Uterus (tissue), 3 donors: ENCODE measurements at regions not wholly inside any gene's neighbourhood (a gene's known extent, or its start where the extent isn't known, plus 50 kb on each side); places are given as distances from the start of the nearest gene placed in this dataset.
"Not testable (repeated sequence)": the region's sequence is repeated elsewhere in the genome, so short reads cannot be mapped to it uniquely, and the experiment has no call there.

ENCODE experiments used
- DNase-seq, 2 donors: peaks; one replicate each; pipeline ENCODE4 v3.0.0-alpha.2; 2019 to 2020
- H3K27ac ChIP-seq, 2 donors: fragments of 200-600 bp; sonication (generic); 1 replicate in 1 of 2; 2 replicates in 1 of 2; pipeline ENCODE4 v1.5.1; 2016 to 2018
- H3K27me3 ChIP-seq, 2 donors: fragments of 200-600 bp; sonication (generic); one replicate each; pipeline ENCODE4 v1.5.1; 2018 to 2019; ENCODE audit warnings: control low read depth in 1 of 2
- H3K36me3 ChIP-seq, 2 donors: fragments of 200-600 bp; sonication (generic); one replicate each; pipeline ENCODE4 v1.5.1; 2019; ENCODE audit warnings: control low read depth in 1 of 2
- H3K4me1 ChIP-seq, 2 donors: fragments of 200-600 bp; sonication (generic); one replicate each; pipeline ENCODE4 v1.5.1; 2018 to 2019; ENCODE audit warnings: control low read depth in 1 of 2
- H3K4me3 ChIP-seq, 2 donors: fragments of 200-600 bp; sonication (generic); 1 replicate in 1 of 2; 2 replicates in 1 of 2; pipeline ENCODE4 v1.5.1; 2018 to 2019; ENCODE audit warnings: mild to moderate bottlenecking in 1 of 2
- H3K9me3 ChIP-seq, 2 donors: fragments of 200-600 bp; sonication (generic); one replicate each; pipeline ENCODE4 v1.5.1; 2019; ENCODE audit warnings: control low read depth in 1 of 2
- POLR2A ChIP-seq, 2 donors: fragments of 450-650 bp; IDR thresholded peaks; one replicate each; pipeline ENCODE4 v1.6.1; 2016; ENCODE audit warnings: antibody characterized with exemption in 2 of 2, mild to moderate bottlenecking in 1 of 2, moderate library complexity in 1 of 2
- intact Hi-C: fragments of 100-400 bp; cut with DNase I; formaldehyde crosslinking; loops from one replicate; pipeline ENCODE4 v1.15.1; 2023; ENCODE audit warnings: low total_unique reads
- TF ChIP-seq, protein P1 (sequence below), 4 experiments: fragments of 200-600 bp in 2 of 4; fragments of 450-650 bp in 2 of 4; sonication (generic) in 2 of 4; IDR thresholded peaks; one replicate each; pipeline ENCODE4 v1.5.1; 2016 to 2019; ENCODE audit warnings: antibody characterized with exemption in 4 of 4, mild to moderate bottlenecking in 2 of 4, moderate library complexity in 1 of 4
- donor health status: DM: yes; HTN: yes; CAD: no.

DNA sequence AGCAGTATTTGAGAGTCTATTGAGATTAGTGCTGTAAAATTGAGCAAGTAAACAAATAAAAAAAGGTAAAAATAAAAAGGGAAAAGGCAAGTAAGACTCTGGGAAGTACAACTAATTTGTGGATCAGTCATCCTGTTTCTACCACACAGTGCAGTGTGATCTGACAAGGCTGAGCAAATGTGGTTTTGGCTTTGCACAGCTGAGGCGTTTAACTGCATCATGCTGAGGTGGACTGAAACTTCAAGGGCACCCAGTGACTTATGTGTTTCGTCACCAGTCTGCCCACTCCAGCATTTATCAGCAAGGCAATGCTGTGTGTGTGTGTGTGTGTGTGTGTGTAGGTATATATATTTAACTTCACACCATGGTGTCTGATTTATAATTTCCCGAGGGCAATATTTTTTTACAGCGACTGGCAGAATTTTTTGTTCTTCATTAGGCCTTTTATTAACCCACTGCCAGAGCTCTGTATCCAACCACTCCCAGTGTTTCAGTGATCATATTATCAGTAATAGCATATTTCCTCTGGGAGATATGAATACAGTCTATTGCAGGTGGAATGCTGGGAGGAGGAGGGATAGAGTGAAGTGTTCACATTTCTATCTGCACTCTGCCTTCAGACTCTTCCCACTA lies 131.5 kb upstream of the SATB1 start:
- Histone ChIP-seq H3K4me1 (no peaks in the 10 kb centered on the region), H3K27me3 (no peaks in the 10 kb centered on the region), H3K36me3 (no peaks in the 10 kb centered on the region), H3K27ac (no peak overlapping the region), H3K9me3 (no peaks in the 10 kb centered on the region), H3K4me3 (no peak overlapping the region)
- no peak for DNase-seq
- TF ChIP-seq, protein P1, sequence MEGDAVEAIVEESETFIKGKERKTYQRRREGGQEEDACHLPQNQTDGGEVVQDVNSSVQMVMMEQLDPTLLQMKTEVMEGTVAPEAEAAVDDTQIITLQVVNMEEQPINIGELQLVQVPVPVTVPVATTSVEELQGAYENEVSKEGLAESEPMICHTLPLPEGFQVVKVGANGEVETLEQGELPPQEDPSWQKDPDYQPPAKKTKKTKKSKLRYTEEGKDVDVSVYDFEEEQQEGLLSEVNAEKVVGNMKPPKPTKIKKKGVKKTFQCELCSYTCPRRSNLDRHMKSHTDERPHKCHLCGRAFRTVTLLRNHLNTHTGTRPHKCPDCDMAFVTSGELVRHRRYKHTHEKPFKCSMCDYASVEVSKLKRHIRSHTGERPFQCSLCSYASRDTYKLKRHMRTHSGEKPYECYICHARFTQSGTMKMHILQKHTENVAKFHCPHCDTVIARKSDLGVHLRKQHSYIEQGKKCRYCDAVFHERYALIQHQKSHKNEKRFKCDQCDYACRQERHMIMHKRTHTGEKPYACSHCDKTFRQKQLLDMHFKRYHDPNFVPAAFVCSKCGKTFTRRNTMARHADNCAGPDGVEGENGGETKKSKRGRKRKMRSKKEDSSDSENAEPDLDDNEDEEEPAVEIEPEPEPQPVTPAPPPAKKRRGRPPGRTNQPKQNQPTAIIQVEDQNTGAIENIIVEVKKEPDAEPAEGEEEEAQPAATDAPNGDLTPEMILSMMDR (IDR thresholded peaks at IDR 0.05): no peak
- TF ChIP-seq POLR2A (IDR thresholded peaks at IDR 0.05): no peak
- intact Hi-C loops: no loop called here

DNA sequence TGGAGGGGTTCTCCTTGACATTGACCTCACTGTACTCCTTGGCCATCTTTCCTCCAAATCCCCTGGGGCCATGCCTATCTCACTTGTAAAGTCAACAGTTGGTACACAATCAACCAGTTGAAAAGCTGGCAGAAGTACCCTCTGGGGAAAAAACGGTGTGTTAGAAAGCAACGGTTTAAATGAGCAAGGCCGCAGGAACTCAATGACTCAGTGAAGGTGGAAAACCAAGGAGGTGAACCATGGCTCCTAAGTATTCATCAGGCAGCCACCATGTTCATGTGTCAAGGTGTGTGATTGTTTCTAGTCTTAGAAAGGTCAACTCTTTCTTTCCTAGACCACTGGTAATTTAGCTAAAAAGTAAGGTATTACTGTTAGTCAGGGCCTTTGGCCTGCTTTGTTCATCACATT lies 130.9 kb upstream of the SATB1 start:
- DNase-seq: no peak
- no peaks in the 10 kb centered on the region for H3K9me3 ChIP-seq
- H3K27me3 ChIP-seq: no peaks in the 10 kb centered on the region
- H3K4me1 ChIP-seq: no peaks in the 10 kb centered on the region
- TF ChIP-seq, protein P1 (IDR thresholded peaks at IDR 0.05): no peak
- TF ChIP-seq POLR2A (IDR thresholded peaks at IDR 0.05): no peak
- H3K36me3 ChIP-seq: no peaks in the 10 kb centered on the region
- H3K27ac ChIP-seq: no peak overlapping the region
- intact Hi-C loops: no loop called here
- no peak overlapping the region for H3K4me3 ChIP-seq

DNA sequence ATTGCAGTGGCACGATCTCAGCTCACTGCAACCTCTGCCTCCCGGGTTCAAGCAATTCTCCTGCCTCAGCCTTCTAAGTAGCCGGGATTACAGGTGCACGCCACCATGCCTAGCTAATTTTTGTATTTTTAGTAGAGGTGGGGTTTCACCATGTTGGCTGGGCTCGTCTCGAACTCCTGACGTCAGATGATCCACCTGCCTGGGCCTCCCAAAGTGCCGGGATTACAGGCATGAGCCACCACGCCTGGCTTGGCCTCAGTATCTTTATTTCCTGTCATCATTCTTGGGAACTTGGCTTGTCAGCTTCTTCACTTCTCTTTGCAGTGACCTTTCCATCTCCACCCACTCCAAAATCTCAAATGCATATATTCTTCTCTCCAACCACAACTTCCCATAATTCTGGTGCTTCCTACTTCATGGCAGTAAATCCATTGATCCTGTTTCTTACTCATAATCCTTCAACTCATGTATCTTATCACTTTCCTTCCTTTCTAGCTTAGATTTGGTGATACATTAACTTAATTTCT lies 127.5 kb upstream of the SATB1 start:
- H3K27me3 ChIP-seq, H3K27ac ChIP-seq, H3K36me3 ChIP-seq, H3K4me1 ChIP-seq, intact Hi-C loops, H3K9me3 ChIP-seq, DNase-seq, H3K4me3 ChIP-seq: not testable (repeated sequence)

DNA sequence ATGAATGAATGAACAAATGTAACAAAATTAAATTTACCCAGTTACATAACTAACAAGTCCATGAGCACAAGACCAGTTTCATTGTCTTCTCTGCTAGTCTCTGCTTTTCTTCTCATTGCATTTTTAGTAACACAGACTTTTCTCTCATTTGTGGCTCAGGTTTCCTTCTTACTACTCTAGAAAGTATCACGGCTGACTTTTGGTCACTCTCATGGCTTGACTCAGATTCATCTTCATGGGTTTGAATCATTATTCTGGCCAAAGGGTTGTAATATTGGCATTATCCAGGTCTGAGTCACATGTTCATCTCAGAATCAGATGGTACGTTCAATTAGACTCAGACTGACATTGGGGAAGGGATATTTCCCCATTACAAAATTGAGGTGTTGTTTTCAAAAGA lies 121.5 kb upstream of the SATB1 start:
- intact Hi-C loops: no loop called here
- TF ChIP-seq, protein P1 (IDR thresholded peaks at IDR 0.05): no peak
- TF ChIP-seq POLR2A (IDR thresholded peaks at IDR 0.05): no peak
- Histone ChIP-seq H3K27me3 (no peaks in the 10 kb centered on the region), H3K36me3 (no peaks in the 10 kb centered on the region), H3K27ac (no peak overlapping the region), H3K9me3 (no peaks in the 10 kb centered on the region), H3K4me3 (no peak overlapping the region), H3K4me1 (no peaks in the 10 kb centered on the region)
- no peak for DNase-seq

DNA sequence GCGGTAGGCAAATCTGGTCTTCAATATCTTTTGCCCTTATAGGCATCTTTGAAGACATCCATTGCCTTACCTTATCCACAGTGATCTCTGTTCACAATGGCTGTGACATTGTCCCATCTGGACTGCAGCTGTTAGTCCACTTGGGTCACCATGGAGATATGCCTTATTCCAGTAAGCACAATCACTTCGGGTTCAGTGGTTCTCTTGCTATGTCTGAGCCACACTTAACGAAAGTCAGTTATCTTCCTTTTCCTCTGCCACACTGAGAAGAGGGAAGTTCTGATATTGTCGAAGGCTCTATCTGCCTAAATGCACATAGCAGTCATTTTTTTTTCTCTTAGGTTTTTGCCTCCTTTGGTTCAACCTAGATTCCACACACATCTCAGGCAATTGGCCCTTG lies 119.0 kb upstream of the SATB1 start:
- no peak for TF ChIP-seq POLR2A (IDR thresholded peaks at IDR 0.05)
- TF ChIP-seq, protein P1 (IDR thresholded peaks at IDR 0.05): no peak

More for the DNA sequence above, 119.0 kb upstream of the SATB1 start:
- intact Hi-C loops: no loop called here
- H3K36me3 ChIP-seq: no peaks in the 10 kb centered on the region
- no peak overlapping the region for H3K27ac ChIP-seq
- no peaks in the 10 kb centered on the region for H3K4me1 ChIP-seq
- no peak for DNase-seq
- no peaks in the 10 kb centered on the region for H3K27me3 ChIP-seq
- no peaks in the 10 kb centered on the region for H3K9me3 ChIP-seq
- H3K4me3 ChIP-seq: no peak overlapping the region
